ENCODE measurements at regions not wholly inside any gene's neighbourhood (a gene's known extent, or its start where the extent isn't known, plus 50 kb on each side); places are given as distances from the start of the nearest gene placed in this dataset.

DNA sequence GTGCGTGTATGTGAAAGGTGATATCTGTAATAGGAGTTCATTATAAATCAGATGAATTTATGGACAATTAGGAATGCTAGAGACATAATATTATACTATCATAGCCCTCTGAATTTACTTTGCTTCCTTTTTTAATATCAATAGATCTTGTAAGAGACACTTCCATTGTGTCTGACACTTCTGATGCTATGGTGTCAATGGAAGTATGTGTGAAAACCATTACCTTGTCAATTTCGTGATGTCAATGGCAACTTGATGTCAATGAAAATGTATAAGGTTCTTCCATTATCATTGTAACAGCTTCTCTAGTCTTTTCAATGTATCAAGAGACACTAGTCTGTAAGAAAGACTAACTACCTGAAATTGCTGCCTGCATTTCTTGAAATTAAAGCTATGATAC, 296.8 kb upstream of the DPYD start:
- Mint-ChIP-seq H3K27me3 (ENCODE audit: unreplicated experiment) (no peaks in the 10 kb centered on the region), H3K9me3 (ENCODE audit: unreplicated experiment) (no peaks in the 10 kb centered on the region), H3K4me1 (ENCODE audit: unreplicated experiment) (no peaks in the 10 kb centered on the region), H3K4me3 (ENCODE audit: unreplicated experiment) (no peak overlapping the region), H3K27ac (ENCODE audit: unreplicated experiment) (no peak overlapping the region), H3K36me3 (ENCODE audit: low read depth, unreplicated experiment) (no peaks in the 10 kb centered on the region)
- no peak for DNase-seq (ENCODE audit: low spot score)
- TF ChIP-seq, protein P1, sequence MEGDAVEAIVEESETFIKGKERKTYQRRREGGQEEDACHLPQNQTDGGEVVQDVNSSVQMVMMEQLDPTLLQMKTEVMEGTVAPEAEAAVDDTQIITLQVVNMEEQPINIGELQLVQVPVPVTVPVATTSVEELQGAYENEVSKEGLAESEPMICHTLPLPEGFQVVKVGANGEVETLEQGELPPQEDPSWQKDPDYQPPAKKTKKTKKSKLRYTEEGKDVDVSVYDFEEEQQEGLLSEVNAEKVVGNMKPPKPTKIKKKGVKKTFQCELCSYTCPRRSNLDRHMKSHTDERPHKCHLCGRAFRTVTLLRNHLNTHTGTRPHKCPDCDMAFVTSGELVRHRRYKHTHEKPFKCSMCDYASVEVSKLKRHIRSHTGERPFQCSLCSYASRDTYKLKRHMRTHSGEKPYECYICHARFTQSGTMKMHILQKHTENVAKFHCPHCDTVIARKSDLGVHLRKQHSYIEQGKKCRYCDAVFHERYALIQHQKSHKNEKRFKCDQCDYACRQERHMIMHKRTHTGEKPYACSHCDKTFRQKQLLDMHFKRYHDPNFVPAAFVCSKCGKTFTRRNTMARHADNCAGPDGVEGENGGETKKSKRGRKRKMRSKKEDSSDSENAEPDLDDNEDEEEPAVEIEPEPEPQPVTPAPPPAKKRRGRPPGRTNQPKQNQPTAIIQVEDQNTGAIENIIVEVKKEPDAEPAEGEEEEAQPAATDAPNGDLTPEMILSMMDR (IDR thresholded peaks at IDR 0.05; ENCODE audit: unreplicated experiment): no peak

DNA sequence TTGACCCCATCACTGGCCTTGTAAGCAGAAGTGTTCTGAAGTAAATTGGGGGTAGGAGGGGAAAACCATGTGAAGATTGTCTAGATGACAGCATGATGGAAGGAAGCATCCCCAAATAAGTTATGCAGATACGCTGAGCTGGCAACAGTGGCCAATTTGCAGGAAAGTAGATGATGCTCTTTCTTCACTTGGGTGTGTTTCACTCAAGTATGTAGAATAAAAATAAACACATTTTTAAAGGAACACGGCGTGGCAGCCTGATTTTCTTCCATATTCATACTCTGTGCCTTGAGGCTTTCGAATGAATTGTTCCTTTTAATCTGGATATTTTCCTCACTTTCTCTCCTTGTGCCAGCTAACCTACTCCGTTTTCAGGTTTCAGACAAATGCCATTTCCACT, 295.5 kb upstream of the DPYD start:
- H3K9me3 Mint-ChIP-seq (ENCODE audit: unreplicated experiment): no peaks in the 10 kb centered on the region
- no peak overlapping the region for H3K4me3 Mint-ChIP-seq (ENCODE audit: unreplicated experiment)
- DNase-seq (ENCODE audit: low spot score): no peak
- no peaks in the 10 kb centered on the region for H3K4me1 Mint-ChIP-seq (ENCODE audit: unreplicated experiment)
- no peak overlapping the region for H3K27ac Mint-ChIP-seq (ENCODE audit: unreplicated experiment)
- TF ChIP-seq, protein P1 (IDR thresholded peaks at IDR 0.05; ENCODE audit: unreplicated experiment): no peak
- H3K36me3 Mint-ChIP-seq (ENCODE audit: low read depth, unreplicated experiment): no peaks in the 10 kb centered on the region
- no peaks in the 10 kb centered on the region for H3K27me3 Mint-ChIP-seq (ENCODE audit: unreplicated experiment)

DNA sequence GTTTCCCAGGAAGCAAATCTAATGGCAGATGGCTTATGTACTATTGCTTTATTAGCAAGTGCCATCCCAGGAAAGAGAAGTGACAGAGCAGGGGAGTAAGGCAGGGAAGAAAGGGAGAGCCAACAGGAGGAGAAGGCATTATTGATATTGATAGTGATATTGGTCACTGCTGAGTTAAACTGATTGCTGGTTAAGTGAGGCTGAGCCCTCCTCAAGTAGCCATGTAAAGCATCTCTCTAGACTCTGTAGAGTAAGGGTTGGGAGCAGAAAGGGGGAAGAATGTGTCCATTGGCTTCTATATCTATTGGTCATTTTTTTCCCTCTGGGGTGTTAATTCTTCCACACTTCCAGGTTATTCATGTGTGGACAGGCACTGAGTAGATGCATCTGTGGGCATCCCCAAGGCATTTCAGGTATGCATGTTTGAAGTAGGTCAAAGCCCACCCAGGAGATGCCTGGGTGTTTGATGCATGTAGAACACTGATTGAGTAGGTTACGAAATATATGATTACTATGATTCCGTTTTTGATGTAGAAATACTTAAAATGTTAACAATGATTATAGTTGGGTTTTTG, 290.5 kb upstream of the DPYD start:
- TF ChIP-seq, protein P1 (IDR thresholded peaks at IDR 0.05; ENCODE audit: unreplicated experiment): no peak
- no peak overlapping the region for H3K4me3 Mint-ChIP-seq (ENCODE audit: unreplicated experiment)

DNA sequence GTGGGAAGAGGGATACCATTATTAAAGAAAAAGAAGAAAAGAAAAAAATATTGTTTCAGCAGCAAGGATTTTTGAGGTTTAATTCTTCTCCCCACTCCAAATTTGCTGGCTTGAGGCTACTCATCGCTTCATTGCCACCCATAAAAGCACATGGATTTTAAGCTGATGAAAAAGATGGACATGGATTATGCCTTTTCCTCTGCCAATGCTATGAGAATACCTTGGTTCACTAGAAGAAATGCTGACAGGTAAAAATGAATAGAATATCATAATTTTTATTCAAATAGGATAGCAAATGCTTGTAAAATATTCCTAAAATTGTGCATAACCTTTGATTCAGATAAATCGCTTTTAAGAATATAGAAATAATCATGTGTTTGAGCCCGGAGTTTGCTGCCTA, 289.7 kb upstream of the DPYD start:
- no peaks in the 10 kb centered on the region for H3K27me3 Mint-ChIP-seq (ENCODE audit: unreplicated experiment)
- no peak for DNase-seq (ENCODE audit: low spot score)
- no peaks in the 10 kb centered on the region for H3K36me3 Mint-ChIP-seq (ENCODE audit: low read depth, unreplicated experiment)
- no peak overlapping the region for H3K27ac Mint-ChIP-seq (ENCODE audit: unreplicated experiment)
- peaks cover under 1% of the 10 kb centered on the region for H3K9me3 Mint-ChIP-seq (ENCODE audit: unreplicated experiment)
- H3K4me3 Mint-ChIP-seq (ENCODE audit: unreplicated experiment): no peak overlapping the region
- H3K4me1 Mint-ChIP-seq (ENCODE audit: unreplicated experiment): no peaks in the 10 kb centered on the region
- TF ChIP-seq, protein P1 (IDR thresholded peaks at IDR 0.05; ENCODE audit: unreplicated experiment): no peak

More for the DNA sequence above, 290.5 kb upstream of the DPYD start:
- Mint-ChIP-seq H3K4me1 (ENCODE audit: unreplicated experiment) (no peaks in the 10 kb centered on the region), H3K27me3 (ENCODE audit: unreplicated experiment) (no peaks in the 10 kb centered on the region), H3K9me3 (ENCODE audit: unreplicated experiment) (no peaks in the 10 kb centered on the region), H3K27ac (ENCODE audit: unreplicated experiment) (no peak overlapping the region), H3K36me3 (ENCODE audit: low read depth, unreplicated experiment) (no peaks in the 10 kb centered on the region)
- DNase-seq (ENCODE audit: low spot score): no peak

DNA sequence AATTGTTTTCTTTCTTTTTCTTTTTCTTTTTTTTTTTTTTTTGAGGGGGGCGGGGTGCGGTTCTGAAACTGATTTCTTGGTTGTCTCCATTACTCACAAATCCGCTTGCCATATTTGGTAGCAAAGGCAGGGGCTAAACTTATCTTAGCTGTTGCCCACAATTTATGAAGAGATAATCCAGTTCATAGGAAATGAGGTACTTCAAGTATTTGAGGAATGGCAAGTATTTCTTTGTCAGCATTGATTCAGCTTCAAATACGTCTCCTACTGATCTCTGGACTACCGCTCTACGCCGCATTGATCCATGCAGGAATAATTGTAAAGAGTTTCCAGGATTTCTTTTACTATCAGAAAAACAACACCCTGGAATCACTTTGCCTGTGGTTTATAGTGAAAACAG, 289.2 kb upstream of the DPYD start:
- DNase-seq (ENCODE audit: low spot score): no peak
- no peak overlapping the region for H3K4me3 Mint-ChIP-seq (ENCODE audit: unreplicated experiment)
- TF ChIP-seq, protein P1 (IDR thresholded peaks at IDR 0.05; ENCODE audit: unreplicated experiment): no peak
- H3K27me3 Mint-ChIP-seq (ENCODE audit: unreplicated experiment): no peaks in the 10 kb centered on the region
- no peaks in the 10 kb centered on the region for H3K4me1 Mint-ChIP-seq (ENCODE audit: unreplicated experiment)
- no peak overlapping the region for H3K27ac Mint-ChIP-seq (ENCODE audit: unreplicated experiment)
- peaks cover 5% of the 10 kb centered on the region for H3K9me3 Mint-ChIP-seq (ENCODE audit: unreplicated experiment)
- no peaks in the 10 kb centered on the region for H3K36me3 Mint-ChIP-seq (ENCODE audit: low read depth, unreplicated experiment)

Data from endothelial cell (in vitro differentiated cells).